ENCODE measurements at regions not wholly inside any gene's neighbourhood (a gene's known extent, or its start where the extent isn't known, plus 50 kb on each side); places are given as distances from the start of the nearest gene placed in this dataset.

GRCh38 chr15:45913451-45913850 is 278.6 kb downstream of the SQOR start:
- no peak for TF ChIP-seq CTCF (IDR thresholded peaks at IDR 0.05)
- no peak for TF ChIP-seq POLR2A (IDR thresholded peaks at IDR 0.05)

All from esophagus squamous epithelium (tissue), 4 donors.